GM12891 (cell line): ENCODE measurements at regions not wholly inside any gene's neighbourhood (a gene's known extent, or its start where the extent isn't known, plus 50 kb on each side); places are given as distances from the start of the nearest gene placed in this dataset.

Experiments used
- DNase-seq: peaks from one replicate; pipeline ENCODE4 v3.0.0; 2011; ENCODE audit warnings: low spot score; ENCODE audit not compliant: insufficient read length
- FAIRE-seq: peaks from 2 replicates; lab custom pipeline; 2011; peaks lifted over from hg19 to GRCh38; lab: Jason Lieb, UNC
- PAX5 ChIP-seq: IDR thresholded peaks from 2 replicates; pipeline ENCODE4 v1.6.1; 2011; ENCODE audit warnings: low read length, moderate library complexity, mild to moderate bottlenecking; ENCODE audit not compliant: insufficient read depth, severe bottlenecking
- POLR2A ChIP-seq: IDR thresholded peaks from 2 replicates; pipeline ENCODE4 v1.6.1; 2011; ENCODE audit warnings: low read depth, low read length, control low read depth
- POLR2AphosphoS5 ChIP-seq: IDR thresholded peaks from 2 replicates; pipeline ENCODE4 v1.6.1; 2011; ENCODE audit warnings: low read depth, low read length, control low read depth
- POU2F2 ChIP-seq: IDR thresholded peaks from 2 replicates; pipeline ENCODE4 v1.6.1; 2011; ENCODE audit warnings: low read depth, mild to moderate bottlenecking, control low read depth, low read length, moderate library complexity
- SPI1 ChIP-seq: IDR thresholded peaks from 2 replicates; pipeline ENCODE4 v1.6.1; 2011; ENCODE audit warnings: low read depth, low read length, control low read depth
- TAF1 ChIP-seq: IDR thresholded peaks from 2 replicates; pipeline ENCODE4 v1.6.1; 2011; ENCODE audit warnings: low read depth, low read length, control low read depth

- no peak for FAIRE-seq
- no peak for DNase-seq
Measured at GRCh38 chr10:28915989-28916588, 238.8 kb downstream of the BAMBI start.

GRCh38 chr10:28920091-28920490 lies 242.8 kb downstream of the BAMBI start:
- no peak for FAIRE-seq
- no peak for DNase-seq
- TF ChIP-seq PAX5: no peak
- no peak for TF ChIP-seq TAF1

More at GRCh38 chr10:28915989-28916588, 238.8 kb downstream of the BAMBI start:
- TF ChIP-seq TAF1: no peak
- TF ChIP-seq SPI1: no peak
- no peak for TF ChIP-seq PAX5
- no peak for TF ChIP-seq POLR2AphosphoS5
- no peak for TF ChIP-seq POU2F2
- no peak for TF ChIP-seq POLR2A

- no peak for FAIRE-seq
- DNase-seq: no peak
- no peak for TF ChIP-seq POLR2AphosphoS5
- TF ChIP-seq PAX5: no peak
- no peak for TF ChIP-seq POLR2A
- no peak for TF ChIP-seq POU2F2
Measured at GRCh38 chr10:28922127-28922526, 244.8 kb downstream of the BAMBI start.

- no peak for DNase-seq
- FAIRE-seq: no peak
- TF ChIP-seq POU2F2 (no peak), POLR2A (no peak), PAX5 (no peak), SPI1 (no peak), POLR2AphosphoS5 (no peak), TAF1 (no peak)
Measured at GRCh38 chr10:28922861-28923260, 245.5 kb downstream of the BAMBI start.

- FAIRE-seq: no peak
Measured at GRCh38 chr10:28924717-28925116, 247.4 kb downstream of the BAMBI start.

GRCh38 chr10:28925121-28925663 lies 247.9 kb downstream of the BAMBI start:
- FAIRE-seq: no peak
- no peak for DNase-seq
- TF ChIP-seq SPI1 (no peak), POLR2AphosphoS5 (no peak), TAF1 (no peak), PAX5 (no peak), POU2F2 (no peak), POLR2A (no peak)

More at GRCh38 chr10:28924717-28925116, 247.4 kb downstream of the BAMBI start:
- no peak for DNase-seq
- TF ChIP-seq POU2F2 (no peak), POLR2AphosphoS5 (no peak), SPI1 (no peak), PAX5 (no peak), POLR2A (no peak), TAF1 (no peak)

- DNase-seq (no peak), FAIRE-seq (no peak)
- TF ChIP-seq POLR2A (no peak), POLR2AphosphoS5 (no peak), SPI1 (no peak), TAF1 (no peak), PAX5 (no peak), POU2F2 (no peak)
Measured at GRCh38 chr10:28926932-28927331, 249.6 kb downstream of the BAMBI start.

GRCh38 chr10:28928484-28928883 lies 251.2 kb downstream of the BAMBI start:
- DNase-seq: no peak
- TF ChIP-seq PAX5 (no peak), POLR2AphosphoS5 (no peak), SPI1 (no peak), POLR2A (no peak), POU2F2 (no peak), TAF1 (no peak)
- no peak for FAIRE-seq

- FAIRE-seq (no peak), DNase-seq (no peak)
- TF ChIP-seq POLR2AphosphoS5 (no peak), SPI1 (no peak), POU2F2 (no peak), PAX5 (no peak), TAF1 (no peak), POLR2A (no peak)
Measured at GRCh38 chr10:28929942-28930341, 252.6 kb downstream of the BAMBI start.
